KMS-11 (cell line): ENCODE measurements at regions not wholly inside any gene's neighbourhood (a gene's known extent, or its start where the extent isn't known, plus 50 kb on each side); places are given as distances from the start of the nearest gene placed in this dataset.

Source experiments
- H2AFZ ChIP-seq: fragments of 200-600 bp; sonication (generic); 2 replicates; pipeline ENCODE4 v1.6.1; 2016; ENCODE audit warnings: antibody characterized with exemption, mixed run types, low read depth
- H3K27ac ChIP-seq: fragments of 200-600 bp; sonication (generic); 2 replicates; pipeline ENCODE4 v1.6.1; 2016; ENCODE audit warnings: mild to moderate bottlenecking, mixed run types
- H3K27me3 ChIP-seq: fragments of 200-600 bp; sonication (generic); 2 replicates; pipeline ENCODE4 v1.6.1; 2017; ENCODE audit warnings: mild to moderate bottlenecking, low read depth, mixed run types, moderate library complexity; ENCODE audit not compliant: insufficient read depth
- H3K36me3 ChIP-seq: fragments of 200-600 bp; sonication (generic); 2 replicates; pipeline ENCODE4 v1.6.1; 2017; ENCODE audit warnings: mild to moderate bottlenecking, mixed run types; ENCODE audit not compliant: insufficient read depth
- H3K4me1 ChIP-seq: fragments of 200-600 bp; sonication (generic); 2 replicates; pipeline ENCODE4 v1.6.1; 2016; ENCODE audit warnings: mild to moderate bottlenecking, low read depth, mixed run types; ENCODE audit not compliant: poor library complexity, severe bottlenecking
- H3K4me2 ChIP-seq: fragments of 200-600 bp; sonication (generic); 2 replicates; pipeline ENCODE4 v1.7.0; 2016; ENCODE audit warnings: mild to moderate bottlenecking, mixed run types
- H3K4me3 ChIP-seq: fragments of 200-600 bp; sonication (generic); IDR thresholded peaks from 2 replicates; pipeline ENCODE4 v1.6.1; 2017; ENCODE audit warnings: low read depth, low read length, mixed read lengths; ENCODE audit not compliant: insufficient read depth
- H3K79me2 ChIP-seq: fragments of 200-600 bp; sonication (generic); 2 replicates; pipeline ENCODE4 v1.6.1; 2016; ENCODE audit warnings: low read depth, mixed run types; ENCODE audit not compliant: insufficient read depth
- H3K9ac ChIP-seq: fragments of 200-600 bp; sonication (generic); 2 replicates; pipeline ENCODE4 v1.6.1; 2016; ENCODE audit warnings: mild to moderate bottlenecking, mixed run types
- H4K20me1 ChIP-seq: fragments of 200-600 bp; sonication (generic); 2 replicates; pipeline ENCODE4 v1.6.1; 2016; ENCODE audit warnings: mild to moderate bottlenecking, mixed run types; ENCODE audit not compliant: insufficient read depth
- CTCF ChIP-seq: fragments of 200-600 bp; sonication (generic); conservative IDR thresholded peaks from 2 replicates; pipeline ENCODE4 v1.6.1; 2017; ENCODE audit warnings: low read depth, mild to moderate bottlenecking, antibody characterized with exemption, low read length, moderate library complexity, mixed read lengths

DNA sequence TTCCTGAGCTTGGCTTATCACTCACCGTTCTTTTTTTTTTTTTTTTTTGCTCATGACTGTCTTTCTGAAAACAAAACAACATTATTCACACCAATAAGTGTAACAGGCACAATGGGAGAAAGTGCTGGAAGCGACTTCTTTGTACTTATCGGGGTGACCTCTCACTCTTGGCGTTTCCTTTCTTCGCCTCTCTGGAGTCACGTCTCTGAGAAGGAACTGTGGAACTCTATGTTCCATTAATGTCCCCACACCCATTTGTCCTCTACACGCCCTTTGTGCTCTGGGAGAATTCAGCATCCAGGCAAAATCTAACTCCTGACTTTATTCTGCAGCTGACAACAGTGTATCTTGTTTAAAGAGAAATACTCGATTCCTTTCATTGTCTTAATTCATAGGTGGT is 70.8 kb upstream of the FAM204A start:
- Histone ChIP-seq H3K36me3 (no peaks in the 10 kb centered on the region), H3K4me2 (no peak overlapping the region), H3K4me3 (no peak overlapping the region), H3K4me1 (no peaks in the 10 kb centered on the region), H3K79me2 (no peaks in the 10 kb centered on the region), H3K27me3 (no peaks in the 10 kb centered on the region), H2AFZ (no peak overlapping the region), H3K9ac (no peak overlapping the region), H3K27ac (no peak overlapping the region), H4K20me1 (no peaks in the 10 kb centered on the region)
- no peak for TF ChIP-seq CTCF

- Histone ChIP-seq H3K79me2 (no peaks in the 10 kb centered on the region), H3K4me3 (no peak overlapping the region), H4K20me1 (no peaks in the 10 kb centered on the region), H3K36me3 (no peaks in the 10 kb centered on the region), H2AFZ (no peak overlapping the region), H3K4me1 (no peaks in the 10 kb centered on the region), H3K27me3 (no peaks in the 10 kb centered on the region), H3K27ac (no peak overlapping the region), H3K9ac (no peak overlapping the region), H3K4me2 (no peak overlapping the region)
- TF ChIP-seq CTCF: no peak
These were observed 70.1 kb upstream of the FAM204A start for GRCh38 chr10:118412132-118412760.

GRCh38 chr10:118409295-118409694 is 67.2 kb upstream of the FAM204A start:
- H4K20me1 ChIP-seq: no peaks in the 10 kb centered on the region
- no peak overlapping the region for H3K4me3 ChIP-seq
- H3K79me2 ChIP-seq: no peaks in the 10 kb centered on the region
- TF ChIP-seq CTCF: no peak
- H3K4me1 ChIP-seq: no peaks in the 10 kb centered on the region
- H3K27ac ChIP-seq: no peak overlapping the region
- H3K36me3 ChIP-seq: no peaks in the 10 kb centered on the region
- H3K9ac ChIP-seq: no peak overlapping the region
- no peak overlapping the region for H3K4me2 ChIP-seq
- H2AFZ ChIP-seq: no peak overlapping the region
- no peaks in the 10 kb centered on the region for H3K27me3 ChIP-seq

GRCh38 chr10:118408181-118408580 is 66.1 kb upstream of the FAM204A start:
- H3K4me2 ChIP-seq: no peak overlapping the region
- no peak overlapping the region for H3K9ac ChIP-seq
- no peak overlapping the region for H3K27ac ChIP-seq
- H2AFZ ChIP-seq: no peak overlapping the region
- H4K20me1 ChIP-seq: no peaks in the 10 kb centered on the region
- H3K79me2 ChIP-seq: no peaks in the 10 kb centered on the region
- no peaks in the 10 kb centered on the region for H3K27me3 ChIP-seq
- TF ChIP-seq CTCF: no peak
- H3K4me3 ChIP-seq: no peak overlapping the region
- no peaks in the 10 kb centered on the region for H3K4me1 ChIP-seq
- H3K36me3 ChIP-seq: no peaks in the 10 kb centered on the region
